Breast epithelium (tissue), 3 donors: ENCODE measurements at regions not wholly inside any gene's neighbourhood (a gene's known extent, or its start where the extent isn't known, plus 50 kb on each side); places are given as distances from the start of the nearest gene placed in this dataset.

Source experiments
- POLR2A ChIP-seq: fragments of 450-650 bp; IDR thresholded peaks from one replicate; pipeline ENCODE4 v1.6.1; 2016; ENCODE audit warnings: antibody characterized with exemption, mild to moderate bottlenecking, moderate library complexity
- POLR2AphosphoS5 ChIP-seq, 3 donors: sonication (generic); formaldehyde crosslinking; IDR thresholded peaks; one replicate each; pipeline ENCODE4 v1.6.1; 2017; ENCODE audit warnings: antibody characterized with exemption in 3 of 3
- TF ChIP-seq, protein P1 (sequence below), 3 donors: fragments of 450-650 bp; IDR thresholded peaks; one replicate each; pipeline ENCODE4 v1.5.1; 2016 to 2017; ENCODE audit warnings: antibody characterized with exemption in 3 of 3, mild to moderate bottlenecking in 3 of 3, moderate library complexity in 3 of 3

DNA sequence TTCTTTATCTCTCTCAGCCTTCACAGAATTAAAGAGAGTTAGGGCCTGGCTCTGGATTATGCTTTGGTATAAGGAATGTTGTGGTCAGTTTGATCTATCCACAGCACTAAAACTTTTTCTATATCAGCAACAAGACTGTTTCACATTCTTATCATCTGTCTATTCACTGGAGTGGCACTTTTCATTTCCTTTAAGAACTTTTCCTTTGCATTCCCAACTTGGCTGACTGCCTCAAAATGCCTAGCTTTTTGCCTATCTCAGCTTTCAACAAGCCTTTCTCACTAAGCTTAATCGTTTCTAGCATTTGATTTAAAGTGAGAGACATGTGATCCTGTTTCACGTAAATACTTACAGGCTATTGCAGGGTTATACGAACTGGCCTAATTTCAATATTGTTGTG is 471.8 kb downstream of the GBE1 start:
- TF ChIP-seq, protein P1, sequence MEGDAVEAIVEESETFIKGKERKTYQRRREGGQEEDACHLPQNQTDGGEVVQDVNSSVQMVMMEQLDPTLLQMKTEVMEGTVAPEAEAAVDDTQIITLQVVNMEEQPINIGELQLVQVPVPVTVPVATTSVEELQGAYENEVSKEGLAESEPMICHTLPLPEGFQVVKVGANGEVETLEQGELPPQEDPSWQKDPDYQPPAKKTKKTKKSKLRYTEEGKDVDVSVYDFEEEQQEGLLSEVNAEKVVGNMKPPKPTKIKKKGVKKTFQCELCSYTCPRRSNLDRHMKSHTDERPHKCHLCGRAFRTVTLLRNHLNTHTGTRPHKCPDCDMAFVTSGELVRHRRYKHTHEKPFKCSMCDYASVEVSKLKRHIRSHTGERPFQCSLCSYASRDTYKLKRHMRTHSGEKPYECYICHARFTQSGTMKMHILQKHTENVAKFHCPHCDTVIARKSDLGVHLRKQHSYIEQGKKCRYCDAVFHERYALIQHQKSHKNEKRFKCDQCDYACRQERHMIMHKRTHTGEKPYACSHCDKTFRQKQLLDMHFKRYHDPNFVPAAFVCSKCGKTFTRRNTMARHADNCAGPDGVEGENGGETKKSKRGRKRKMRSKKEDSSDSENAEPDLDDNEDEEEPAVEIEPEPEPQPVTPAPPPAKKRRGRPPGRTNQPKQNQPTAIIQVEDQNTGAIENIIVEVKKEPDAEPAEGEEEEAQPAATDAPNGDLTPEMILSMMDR (IDR thresholded peaks at IDR 0.05) = no peak
- no peak for TF ChIP-seq POLR2A
- TF ChIP-seq POLR2AphosphoS5 (IDR thresholded peaks at IDR 0.05) = no peak
